Stimulated activated CD8-positive, alpha-beta memory T cell treated with anti-CD3 and anti-CD28 coated beads, Interleukin-7, amount 100 ng/mL, for 24 hours (primary cell): ENCODE measurements at regions not wholly inside any gene's neighbourhood (a gene's known extent, or its start where the extent isn't known, plus 50 kb on each side); places are given as distances from the start of the nearest gene placed in this dataset.

Experiments
- DNase-seq: peaks from one replicate; pipeline ENCODE4 v3.0.0-alpha.2; 2020; ENCODE audit warnings: low read depth

DNA sequence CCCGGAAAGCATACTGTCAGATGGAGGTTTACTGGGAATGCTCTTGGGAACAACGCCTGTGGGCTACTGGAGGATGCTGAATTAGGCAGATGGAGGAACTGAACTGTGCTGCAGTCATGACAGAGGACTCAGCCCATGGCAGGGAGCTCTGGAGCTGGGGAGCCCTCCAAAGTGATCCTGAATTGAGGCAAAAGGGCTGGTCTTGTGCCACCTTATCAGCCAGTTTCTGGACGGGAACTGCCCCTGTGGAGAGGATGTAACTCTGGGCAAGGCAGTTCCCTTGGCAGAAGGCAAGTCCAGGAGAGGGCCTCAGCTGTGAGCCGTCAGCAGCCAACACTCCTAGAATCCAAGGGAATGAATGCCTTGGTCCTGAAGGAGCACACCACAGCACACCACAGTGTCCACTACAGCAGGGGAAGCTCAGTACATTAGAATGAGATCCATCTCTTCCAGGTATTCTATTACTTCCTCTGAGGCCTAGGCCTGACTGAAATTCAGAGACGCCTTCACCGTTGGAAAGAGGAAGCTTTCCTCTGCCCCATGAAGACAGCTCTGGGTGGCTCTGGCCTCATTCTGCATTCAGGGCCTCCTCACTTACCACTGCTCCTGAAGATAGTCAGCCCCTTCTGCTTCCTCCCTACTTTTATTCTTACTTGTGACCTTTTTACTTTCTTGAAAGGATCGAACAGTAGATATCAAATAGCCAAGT, 139.6 kb upstream of the GPR26 start:
- DNase-seq: no peak

DNA sequence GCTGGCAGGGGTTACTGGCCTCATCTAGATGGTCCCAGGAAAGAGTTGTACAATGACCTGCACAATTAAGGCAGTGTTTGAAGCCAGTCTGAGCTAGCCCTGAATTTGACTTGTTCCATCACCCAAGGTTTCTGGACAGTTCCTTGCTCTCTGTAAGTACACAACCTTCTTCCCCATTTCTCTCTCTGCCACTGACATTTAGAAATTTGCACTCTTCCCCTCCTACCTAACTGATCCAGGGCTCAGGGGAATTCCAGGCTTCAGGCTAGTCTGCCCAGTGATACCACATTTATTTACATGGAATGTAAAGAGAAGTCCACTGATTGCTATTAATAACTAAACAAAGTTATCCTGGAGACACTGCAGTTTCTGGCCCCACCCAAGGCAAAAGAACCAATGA, 139.0 kb upstream of the GPR26 start:
- no peak for DNase-seq

DNA sequence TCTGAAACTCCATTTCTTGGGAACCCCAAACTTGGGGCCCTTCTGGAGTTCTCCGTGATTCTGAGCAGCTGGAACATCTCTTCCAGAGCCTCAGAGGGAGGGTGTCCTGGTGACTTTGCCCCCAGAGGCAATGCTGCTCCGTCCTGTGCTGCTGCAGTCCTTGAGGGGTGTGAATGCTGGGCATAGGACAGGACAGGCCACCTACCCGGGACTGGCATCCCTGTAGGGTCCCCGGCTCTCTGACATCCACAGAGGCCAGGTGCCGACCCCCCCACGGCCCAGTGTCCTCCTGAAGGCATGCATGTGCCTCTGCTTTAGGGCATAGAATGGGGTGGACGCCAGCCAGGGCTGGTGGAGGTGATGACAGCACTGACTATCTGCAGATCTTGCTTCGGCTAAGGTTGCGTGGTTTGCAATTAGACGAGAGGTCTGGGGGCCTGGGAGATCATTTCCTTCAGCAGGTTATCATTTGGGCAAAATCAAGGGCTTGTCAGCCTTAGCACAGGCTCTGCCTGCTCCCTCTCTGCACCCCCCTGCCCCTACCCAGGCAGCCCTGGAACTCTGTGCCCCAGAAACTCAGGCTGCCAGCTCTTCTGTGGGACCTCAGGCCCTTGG, 136.9 kb upstream of the GPR26 start:
- no peak for DNase-seq

DNA sequence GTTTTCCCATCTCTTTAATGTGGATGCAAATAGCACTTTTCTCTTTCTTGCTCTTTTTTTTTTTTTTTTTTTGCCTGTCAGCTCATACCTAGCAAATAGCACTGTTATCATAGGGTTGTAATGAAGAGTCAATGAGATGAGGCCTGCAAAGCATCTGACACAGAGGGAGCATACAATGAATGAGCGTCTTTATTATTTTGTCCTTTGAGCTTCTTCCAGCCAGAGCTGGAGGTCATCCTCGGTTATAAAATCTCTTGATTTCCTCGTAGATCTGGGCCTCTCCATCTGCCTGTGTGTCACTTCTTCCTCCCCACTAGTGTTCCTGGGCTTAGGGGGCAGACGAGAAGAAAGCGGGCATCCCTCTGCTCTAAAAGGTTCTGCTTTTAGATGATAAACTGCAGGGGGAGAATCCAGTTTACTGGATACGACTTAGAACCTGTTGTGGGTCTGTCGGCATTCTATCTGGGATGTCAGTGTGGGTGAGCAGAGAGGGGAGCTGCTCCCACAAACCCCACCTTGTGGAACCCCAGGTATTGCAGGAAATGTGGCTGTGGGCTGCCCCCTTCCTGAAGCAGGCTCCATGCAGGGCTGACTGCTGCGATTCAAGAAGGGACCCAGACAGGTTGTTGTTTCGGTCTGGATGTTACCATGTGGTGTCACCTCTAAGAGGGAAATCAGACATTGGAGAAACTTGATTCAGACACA, 135.8 kb upstream of the GPR26 start:
- DNase-seq: no peak

DNA sequence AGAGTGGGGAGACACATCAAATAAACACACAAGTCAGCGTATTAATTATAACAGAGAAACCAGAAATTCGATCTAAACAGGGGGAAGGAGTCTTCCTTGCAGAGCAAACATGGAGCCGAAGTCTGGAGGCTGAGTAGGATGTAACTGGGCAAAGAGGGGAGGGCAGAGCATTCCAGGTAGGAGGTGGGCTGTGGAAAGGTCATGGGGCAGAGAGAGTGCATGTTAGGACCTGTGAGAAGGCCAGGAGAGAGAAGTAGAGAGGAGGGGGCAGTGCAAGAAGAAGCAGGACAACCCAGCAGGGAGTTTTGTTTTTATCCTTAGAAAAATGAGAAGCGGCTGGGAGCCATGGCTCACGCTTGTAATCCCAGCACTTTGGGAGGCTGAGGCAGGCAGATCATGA, 130.8 kb upstream of the GPR26 start:
- no peak for DNase-seq

DNA sequence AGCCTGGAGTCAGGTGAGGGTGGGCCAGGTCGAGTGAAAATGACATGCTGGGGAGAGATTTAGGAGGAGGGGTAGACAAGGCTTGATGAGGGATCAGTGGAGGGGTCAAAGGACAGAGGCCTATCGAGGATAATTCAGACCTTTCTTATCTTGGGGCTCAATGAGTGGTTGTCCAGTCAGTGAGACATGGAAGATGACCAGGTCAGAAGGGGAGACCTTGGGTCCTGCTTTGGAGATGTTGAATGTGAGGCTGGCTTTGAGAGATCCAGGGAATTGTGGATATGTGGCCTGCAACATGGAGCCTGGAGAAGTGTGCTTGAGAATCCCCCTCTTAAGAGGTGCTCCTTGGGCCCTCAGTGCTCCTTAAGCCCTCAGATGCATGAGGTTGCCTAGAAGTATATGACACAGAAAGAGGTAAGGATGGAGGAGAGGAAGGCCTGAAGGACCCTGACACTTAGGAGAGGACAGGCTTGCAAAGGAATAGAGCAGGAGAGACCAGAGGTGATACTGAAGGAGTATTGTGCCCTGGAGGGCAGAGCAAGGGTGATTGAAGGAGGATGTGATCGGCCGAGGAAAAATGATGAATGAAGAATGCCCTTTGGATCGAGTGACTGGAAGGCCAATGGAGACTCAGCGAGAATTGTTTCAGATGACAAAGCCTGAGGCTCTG, 129.8 kb upstream of the GPR26 start:
- DNase-seq: no peak

DNA sequence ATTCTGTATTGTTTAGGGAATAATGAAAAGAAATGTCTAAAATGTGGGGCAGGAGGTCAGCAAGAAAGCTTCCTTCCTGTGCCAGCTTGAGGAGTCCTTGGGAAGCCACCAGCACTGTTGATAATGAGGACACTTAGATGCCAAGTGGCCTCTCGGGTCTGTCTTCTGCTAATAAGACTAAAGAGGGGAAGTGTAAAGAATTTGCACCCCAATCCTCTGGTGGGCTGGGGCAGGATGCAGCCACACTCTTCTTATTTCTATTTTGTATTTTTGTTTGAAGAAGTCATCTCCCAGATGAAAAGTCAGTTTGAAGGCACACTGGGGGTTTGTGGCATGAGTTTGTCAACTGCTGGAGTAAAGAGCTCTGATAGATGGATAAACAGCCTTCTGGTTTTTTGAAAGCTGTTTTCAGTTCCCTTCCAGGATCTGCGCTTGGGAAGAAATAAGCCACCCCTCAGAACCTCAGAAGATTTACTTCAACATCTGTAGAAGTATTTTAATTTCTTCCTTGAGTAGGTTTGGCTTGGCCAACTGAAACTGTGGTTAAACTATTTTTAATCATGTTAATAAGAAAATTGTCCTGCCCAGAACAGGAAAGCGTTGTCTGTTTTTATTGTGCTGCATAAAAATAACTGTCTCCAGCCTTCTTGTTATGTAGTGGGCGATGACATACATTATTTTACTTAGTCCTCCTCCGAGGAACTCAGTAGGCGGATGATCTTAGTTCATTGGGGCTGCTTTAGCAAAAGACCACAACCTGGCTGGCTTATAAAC, 128.8 kb upstream of the GPR26 start:
- no peak for DNase-seq

DNA sequence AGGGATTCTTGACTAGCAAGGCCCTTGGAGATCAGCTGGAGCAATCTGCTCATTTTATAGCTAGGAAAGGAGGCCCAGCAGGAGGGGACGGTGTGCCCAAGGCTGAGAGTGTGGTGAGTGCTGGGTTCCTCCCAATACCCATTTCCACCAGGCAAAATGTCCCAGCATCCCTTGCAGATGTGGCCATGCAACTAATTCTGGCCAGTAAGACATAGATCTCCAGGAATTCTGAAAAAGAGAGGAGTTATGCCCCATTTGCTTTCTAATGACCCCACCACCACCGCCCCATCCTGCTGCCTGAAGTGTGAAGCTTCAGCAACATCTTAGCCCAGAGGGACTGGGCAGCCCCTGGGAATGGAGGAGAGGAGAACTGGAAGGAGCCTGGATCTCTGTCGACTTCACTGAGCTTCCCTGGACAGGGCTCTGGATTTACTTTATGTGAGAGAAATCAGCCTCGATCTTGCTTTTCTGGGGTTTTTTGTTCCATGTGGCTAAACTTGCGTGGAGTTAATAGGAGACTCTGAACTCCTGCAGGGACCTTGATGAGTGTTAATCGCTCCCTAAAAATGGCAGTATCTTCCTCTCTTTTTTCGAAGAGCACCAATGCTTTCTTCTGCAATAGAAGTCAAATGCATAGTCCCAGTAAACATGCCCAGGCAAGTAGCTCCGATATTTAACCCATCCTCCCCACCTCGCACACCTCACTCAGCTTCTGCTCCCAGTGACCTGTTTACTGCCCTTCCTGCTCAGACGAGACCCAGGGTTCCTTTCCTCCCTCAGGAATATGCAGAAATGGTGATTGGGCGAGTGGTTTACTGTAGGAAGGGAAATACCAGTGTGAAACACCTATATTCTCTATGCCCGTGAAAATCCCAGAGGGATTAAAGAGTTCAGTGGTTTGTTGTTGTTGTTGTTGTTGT, 127.5 kb upstream of the GPR26 start:
- no peak for DNase-seq

DNA sequence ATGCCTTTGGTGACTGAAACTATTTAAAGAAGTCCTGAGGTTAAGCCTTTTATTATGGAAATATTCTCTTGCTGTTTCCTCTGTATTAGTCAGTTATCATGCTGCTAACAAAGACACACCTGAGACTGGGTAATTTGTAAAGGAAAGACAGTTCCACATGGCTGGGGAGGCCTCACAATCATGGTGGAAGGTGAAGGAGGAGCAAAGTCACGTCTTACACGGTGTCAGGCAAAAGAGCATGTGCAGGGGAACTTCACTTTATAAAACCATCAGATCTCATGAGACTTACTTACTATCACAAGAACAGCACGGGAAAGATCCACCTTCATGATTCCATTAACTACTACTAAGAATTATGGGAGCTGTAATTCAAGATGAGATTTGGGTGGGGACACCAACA, 121.2 kb upstream of the GPR26 start:
- DNase-seq: no peak

DNA sequence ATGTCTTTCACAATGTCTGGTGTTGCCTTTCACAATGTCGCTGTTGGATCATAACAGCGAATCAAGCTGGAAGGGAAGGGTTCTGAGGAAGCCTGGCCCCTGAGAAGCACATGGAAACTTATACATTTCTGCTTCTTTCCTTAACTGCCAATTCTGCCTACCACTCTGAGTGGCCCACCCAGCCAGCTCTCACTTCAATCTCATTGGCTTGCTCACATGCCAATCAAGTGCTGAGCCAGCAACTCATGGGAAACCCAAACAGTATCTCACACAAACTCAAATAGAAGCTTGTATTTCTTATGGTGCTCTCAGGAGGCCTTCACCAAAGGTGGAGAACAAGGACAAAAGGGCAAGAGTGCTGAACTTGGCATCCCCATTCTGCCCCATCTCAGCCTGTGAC, 117.4 kb upstream of the GPR26 start:
- DNase-seq: no peak

DNA sequence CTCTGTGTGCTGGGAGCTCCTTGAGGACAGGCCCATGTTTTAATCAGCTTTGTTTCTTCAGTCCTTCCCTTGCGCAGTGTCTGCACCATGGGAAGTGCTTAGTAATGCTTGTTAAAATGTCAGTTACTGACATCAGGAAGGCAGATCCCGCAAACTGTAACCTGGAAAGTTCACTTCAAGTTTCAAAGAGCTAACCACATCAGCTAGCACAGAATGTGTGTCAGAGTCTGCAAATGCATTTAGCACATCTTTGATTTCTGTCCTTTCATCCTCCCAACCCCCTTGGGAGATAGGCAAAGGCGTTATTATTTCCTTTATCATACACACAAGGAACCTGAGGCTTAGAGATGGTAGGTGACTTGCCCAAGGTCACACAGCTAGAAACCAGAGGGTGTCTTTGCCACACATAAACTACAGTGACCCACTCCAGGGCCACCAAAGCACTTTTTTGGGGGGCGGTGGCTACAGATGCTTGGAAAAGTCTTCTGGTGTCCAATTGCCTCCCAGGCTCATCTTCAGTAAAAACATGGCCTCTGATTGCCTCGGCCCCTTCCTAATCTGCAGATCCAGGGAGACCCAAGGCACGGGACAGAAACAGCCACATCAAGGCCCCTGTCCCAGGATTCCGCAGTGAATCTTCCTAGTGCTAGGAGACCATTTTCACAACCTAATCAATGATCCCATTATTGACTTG, 116.2 kb upstream of the GPR26 start:
- no peak for DNase-seq

DNA sequence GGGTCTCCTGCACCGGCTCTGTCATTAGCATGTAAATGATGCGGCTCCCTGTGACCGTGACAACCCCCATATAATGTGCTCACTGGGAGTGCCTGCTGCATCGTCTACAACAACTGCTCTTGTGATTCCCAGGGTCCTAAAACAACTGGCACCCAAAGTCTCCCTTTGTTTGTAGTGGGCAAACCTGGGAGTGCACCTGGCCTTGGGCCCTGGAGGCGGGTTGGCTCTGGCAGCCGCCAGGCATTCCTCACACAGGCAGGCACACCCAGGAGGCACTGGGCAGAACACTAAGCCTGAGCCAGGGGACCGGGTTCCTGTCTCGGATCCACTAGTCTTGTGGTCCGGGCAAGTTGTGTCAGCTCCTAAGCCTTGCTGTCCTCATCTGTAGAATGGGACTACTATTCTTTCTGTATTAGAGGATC, 115.5 kb upstream of the GPR26 start:
- no peak for DNase-seq

DNA sequence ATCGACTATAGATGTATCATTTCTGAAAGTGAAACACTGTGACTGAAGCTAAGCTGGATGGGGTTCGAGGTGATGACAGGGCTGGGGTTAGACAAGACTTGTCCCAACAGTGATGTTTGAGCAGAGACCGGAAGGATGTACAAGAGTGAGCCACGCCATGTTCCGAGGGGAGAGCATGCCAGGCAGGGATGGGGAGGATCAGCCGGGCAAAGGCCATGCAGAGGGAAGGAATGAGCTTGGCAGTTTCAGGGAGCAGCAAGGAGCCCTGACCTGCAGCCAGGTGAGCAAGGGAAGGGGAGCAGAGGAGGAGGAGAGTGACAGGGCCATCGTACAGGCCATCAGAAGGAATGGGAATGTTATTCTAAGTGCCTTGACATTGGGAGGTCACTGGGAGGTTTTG, 114.9 kb upstream of the GPR26 start:
- DNase-seq: no peak

DNA sequence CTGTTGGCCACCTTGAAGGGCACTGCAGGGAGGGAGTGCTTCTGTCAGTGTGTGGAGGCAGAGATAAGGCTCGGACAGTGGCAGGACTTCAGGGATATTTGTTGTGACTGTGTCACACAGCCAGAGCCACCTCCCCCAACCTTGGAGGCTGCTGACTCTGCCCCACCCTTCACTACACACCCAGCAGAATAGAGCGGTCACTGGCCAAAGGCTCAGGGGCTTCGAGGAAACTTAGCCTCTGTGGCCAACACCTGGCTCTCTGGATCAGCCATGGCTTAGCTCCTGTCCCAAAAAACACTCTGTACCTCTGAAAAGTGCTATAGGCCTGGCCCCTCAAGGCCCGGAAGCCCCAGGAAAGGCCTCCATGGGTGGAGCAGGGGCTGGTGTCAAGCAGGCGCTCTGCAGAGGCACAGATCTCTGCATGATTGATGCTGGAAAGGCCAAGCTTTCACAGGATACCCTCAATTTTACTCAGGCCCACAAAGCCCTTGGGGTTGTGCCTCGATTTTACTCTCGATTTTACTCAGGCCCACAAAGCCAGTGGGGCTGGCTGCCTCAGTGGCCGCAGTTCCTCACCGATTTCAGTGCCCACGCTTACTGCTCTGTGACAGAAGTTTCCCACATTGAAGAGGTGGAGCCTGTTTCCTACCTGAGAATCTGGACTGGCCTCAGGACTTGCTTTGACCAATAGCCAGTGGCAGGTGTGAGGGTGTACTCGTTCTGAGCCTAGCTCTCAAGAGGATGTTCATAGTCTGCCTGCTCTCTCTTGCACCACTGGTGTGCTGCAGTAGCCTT, 113.2 kb upstream of the GPR26 start:
- DNase-seq: no peak

DNA sequence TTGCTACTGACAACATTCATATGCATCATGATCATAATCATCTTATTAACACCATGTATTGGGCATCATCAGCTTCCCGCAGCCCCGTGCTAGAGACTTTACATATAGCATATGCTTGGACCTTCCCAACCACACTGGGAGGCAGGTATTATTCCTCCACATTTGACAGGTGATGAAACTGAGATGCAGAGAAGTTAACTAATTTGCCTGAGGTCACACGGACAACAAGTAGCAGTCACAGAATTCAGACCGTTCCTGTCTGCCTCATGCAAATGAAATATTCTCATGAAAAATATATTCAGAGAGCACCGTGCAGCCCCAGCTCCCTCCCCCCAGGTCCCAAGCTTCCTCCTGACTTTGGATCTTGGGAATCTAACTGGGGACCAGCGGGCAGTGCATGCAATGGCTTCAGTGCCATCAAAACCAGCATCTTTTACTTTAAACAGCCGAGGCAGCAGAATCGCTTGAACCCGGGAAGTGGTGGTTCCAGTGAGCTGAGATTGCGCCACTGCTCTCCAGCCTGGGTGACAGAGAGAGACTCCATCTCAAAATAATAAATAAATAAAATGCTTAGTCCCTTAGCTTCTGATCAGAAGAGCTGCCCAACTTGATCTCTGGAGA, 112.2 kb upstream of the GPR26 start:
- DNase-seq: no peak

DNA sequence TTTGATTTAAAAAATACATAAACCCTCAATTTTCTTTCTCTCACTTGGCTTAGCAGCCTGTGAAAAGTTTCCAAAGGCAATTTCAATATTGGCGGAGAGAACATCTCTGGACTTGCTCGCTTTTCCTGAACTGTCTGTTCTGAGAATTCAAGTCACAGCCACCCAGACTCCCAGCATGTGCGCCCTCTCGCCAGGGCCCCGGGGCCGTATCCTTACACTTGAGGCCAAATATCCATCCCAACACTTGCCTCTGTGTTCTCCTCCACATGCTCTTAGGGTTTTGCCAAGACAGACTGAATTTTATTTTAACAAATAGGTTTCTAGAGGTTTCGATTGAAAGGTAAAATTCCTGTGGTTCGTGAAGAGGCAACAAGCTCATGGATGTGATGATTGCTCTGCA, 111.5 kb upstream of the GPR26 start:
- no peak for DNase-seq

DNA sequence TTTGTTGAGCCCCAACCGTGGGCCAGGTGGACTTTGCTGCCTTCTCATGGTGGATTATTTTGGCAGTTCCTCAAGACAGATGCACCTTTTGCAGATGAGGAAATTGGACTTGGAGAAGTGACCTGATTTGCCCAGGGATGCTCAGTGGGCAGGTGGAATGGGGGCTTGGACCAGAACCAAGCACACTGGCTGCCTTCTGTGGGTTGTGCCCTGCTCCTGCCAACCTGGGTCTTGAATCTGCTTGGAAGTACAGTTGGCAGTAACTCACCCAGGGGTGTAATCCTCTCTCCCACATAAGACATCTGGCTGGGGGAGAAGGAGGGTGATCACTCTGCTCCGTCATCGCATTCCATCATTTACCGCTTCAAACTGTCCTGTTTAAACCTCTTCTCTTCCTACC, 110.5 kb upstream of the GPR26 start:
- DNase-seq: no peak

DNA sequence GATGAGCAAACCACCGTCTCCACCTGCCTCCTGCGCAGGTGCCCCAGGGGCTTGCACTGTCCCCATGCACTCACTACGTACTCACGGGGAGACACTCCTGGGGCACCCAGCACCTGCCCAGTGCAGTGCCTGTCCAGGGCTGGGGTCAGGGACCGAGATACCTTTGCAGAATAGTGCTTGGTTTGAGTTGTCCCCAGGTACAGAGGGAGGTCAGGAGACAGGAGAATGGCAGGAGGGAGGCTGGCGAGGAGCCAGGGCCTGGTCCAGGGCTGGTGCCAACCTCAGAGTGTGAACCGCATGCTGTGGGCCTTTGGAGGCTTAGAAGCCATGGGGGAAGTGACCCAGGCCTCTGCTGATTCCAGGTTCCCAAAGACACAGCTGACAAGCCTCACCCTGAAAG, 110.1 kb upstream of the GPR26 start:
- no peak for DNase-seq

DNA sequence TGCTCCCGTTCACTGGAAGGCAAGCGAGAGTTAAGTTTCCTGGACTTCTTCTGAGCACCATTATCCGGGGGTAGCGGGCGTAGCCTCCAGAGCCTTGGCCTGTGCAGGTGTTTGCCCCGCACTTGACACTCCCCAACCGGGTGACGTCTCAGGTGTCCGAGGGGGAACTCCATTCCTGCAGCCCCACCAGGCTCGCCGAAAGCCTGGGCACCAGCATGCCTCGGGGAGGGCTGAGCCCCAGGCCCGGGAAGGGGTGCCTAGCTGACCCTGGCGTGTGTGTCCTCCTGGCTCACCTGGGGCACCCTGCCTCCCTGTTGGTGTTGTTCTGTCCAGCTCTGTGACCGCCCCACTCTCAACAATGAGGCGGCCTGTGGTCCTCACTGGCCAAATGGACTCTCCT, 109.4 kb upstream of the GPR26 start:
- no peak for DNase-seq
